T-helper 1 cell (primary cell): ENCODE measurements at regions not wholly inside any gene's neighbourhood (a gene's known extent, or its start where the extent isn't known, plus 50 kb on each side); places are given as distances from the start of the nearest gene placed in this dataset.
"Not testable (repeated sequence)": the region's sequence is repeated elsewhere in the genome, so short reads cannot be mapped to it uniquely, and the experiment has no call there.

ENCODE experiments used
- DNase-seq, 5 donors: peaks; one replicate each; pipeline ENCODE4 v3.0.0-alpha.2; 2012 to 2020

DNA sequence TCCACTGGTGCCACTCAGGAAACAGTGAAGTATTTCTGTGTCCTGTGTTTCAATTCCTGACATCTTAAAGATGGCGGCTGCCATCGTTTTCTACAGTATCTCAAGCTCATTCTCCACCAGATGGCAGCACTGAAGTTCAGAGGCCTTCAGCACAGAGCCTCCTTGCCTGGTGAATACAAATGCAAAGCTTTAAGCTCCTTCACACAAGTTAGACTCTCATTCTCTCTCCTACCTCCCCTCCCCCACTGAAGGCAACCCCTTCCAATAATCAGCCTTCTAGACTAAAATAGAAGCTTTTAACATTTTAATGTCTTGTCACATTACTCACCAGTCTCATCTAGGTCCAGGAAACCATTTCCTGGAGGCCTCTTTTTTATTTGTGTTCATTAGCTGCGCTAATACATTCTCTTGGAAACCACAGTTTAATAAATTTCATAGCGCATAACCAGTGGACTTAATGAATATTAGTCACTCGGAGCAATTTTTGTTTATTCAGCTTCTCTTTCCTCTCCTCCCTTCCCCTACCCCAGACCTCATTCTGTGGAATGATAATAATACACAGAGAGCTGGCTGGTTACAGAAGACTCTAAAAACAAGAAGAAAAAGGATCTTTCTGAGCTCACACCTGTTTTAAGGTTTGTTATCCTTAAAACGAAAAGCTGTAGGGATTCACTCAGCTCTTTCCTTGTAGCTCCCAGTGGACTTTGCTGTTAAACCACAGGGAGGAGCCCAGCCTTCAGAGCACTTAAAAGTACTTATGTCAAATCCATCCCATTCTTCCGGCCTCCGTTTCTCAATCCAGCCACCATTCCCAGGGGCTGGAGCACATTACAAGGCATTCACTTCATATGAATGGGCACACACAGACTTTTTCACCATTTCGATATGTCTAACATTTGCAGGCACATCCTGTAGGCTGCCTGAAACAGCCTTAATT lies 384.9 kb downstream of the HLX start:
- DNase-seq = peak in 3 of 5 donors; percentile 6 to 50 (median 16)

DNA sequence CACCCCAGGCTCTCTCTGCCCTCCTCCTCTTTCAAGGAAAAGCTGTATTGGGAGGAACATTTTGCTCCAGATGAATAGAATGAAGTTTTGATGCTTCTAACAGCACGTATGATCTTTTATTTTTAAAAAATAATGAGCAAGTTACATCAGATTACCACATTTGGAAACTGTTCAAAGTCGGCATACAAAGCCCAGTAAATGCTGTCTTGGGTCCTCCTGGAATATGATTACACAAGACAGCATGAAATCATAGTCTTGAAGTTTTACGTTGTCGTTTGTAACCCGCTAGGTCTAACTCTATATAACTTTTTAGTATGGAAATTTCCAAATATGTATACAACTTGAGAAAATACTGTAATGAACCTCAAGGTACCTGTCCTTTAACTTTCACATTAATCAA lies 385.6 kb downstream of the HLX start:
- DNase-seq = no peak

DNA sequence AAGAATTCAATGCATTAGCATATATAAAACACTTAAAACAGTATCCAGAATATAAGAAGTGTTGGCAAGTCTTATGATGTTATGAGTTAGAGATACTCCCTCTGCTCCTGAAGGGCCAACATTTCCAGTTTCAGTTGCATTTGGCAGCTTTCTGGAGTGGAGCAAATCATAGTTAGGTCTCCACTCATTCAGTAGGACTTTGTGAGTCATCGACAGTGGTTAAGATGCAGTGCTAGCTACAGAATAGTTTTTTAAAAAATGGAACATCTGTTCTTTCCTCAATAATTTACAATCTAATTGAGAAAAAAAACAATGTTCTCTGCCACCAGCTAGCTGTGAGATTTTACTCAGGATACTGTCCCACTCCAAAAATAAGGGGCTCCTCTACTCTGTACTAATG lies 389.1 kb downstream of the HLX start:
- DNase-seq = no peak

DNA sequence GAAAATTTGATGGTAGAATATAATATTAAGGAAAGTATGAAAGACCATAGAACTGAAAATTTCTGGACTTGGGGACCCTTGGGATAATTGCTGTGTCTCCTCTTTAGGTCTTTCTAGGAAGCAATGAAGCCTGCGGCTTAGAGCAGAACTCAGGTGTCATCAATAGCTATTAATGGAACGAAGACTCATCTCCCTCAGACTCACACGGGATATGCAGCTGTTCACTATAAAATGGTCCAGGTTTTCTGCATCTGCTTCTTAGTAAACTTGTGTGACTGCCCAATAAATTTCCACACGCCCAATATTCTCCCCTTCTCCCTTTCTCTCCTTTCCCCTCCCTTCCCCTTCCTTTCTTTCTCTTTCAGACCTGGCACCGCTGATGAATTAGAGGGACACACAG lies 392.5 kb downstream of the HLX start:
- no peak for DNase-seq

DNA sequence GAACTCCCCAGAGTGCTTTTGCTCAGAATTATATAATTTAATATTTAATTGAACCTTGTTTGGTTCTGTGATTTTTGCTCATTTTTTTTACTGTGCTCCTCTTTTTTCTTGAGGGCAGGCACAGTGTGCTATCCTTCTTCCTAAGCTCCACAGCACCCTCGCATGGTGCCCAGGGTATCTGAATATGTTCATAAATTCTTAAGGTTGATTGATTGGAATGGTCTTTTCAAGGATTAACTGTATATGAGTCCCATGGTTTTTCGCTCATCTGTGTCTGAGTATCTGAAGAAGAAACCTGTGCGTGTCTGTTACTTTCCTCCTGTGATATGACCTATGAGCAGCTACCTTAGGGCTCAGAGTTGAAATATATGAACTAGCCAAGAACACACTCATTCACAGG lies 393.7 kb downstream of the HLX start:
- no peak for DNase-seq

DNA sequence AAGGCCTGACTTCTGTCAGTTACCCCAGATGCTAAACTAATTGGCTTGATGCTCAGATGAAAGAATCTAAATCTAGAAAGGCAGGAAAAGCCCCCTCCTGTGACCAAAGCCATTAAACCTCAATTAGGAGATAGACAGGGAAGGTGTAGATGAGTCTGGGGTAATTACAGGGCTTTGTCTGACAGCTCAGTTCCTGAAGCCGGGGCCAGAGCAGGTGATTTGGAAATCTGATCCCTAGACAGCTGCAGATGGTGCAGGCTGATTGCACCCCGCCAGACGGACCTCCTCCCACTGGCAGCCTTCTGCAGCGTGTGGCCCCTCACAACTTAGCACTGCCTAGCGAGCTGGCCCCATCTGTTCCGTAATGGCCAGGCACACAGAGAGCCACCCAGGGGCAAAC lies 395.1 kb downstream of the HLX start:
- DNase-seq = no peak

DNA sequence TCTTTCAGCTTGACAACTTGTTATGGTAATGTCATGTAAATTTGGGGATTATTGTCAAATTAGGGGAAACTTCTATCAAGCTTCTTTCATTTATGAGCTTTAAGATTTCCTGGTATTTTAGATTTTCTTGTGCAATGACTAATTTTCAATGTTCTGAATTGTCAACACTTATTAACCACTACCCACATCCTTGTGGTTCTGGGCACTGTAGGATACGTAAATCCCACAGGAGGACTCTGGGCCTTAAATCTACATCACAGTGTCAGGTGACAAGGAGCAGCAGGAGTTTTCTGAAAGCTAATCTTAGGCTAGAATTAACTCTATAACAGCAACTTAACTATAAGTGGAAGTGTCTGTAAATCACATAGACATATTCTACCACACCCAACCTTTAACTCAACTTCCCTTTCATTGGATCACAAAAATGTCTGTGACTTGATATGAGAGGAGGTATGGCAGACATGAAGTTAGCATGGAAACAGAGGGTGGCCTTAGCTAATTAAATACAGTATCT lies 397.7 kb downstream of the HLX start:
- DNase-seq = no peak

DNA sequence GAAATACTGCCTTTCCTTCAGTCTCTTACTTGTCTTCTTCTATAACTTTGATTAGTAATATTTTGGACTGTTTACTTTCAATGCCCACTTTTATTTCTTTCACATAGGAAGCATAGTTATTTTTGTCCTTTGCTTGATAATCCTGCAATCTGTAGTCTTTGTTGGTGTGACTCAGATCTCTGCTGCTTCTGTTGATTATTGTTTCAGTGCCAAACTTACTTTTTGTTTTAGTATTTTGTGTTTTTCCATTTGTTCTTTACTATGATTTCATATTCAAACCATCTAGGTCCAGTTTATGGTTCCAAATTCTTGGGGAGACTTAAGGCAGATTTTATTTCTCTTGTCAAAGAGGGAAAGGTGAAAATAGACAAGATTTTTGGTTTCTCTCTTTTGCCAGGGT lies 399.9 kb downstream of the HLX start:
- no peak for DNase-seq

DNA sequence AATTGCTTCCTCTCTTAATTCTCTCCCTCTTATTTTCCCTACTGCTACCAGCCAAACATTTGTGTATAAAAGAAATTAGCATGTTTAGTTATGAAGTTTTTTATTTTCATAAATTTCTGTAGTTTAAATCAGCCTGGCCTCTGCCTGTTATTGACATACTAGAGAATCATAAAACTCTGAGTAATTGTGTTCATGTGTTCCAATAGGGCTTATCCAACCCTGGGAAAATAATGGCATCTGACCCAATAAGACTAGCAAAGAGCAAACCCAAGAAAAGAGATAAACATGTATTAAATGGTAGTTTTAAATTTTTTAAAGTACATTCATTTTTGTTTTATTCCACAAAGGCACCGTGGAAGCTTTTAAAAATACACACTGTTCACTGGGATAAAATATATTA lies 404.3 kb downstream of the HLX start:
- DNase-seq = no peak

DNA sequence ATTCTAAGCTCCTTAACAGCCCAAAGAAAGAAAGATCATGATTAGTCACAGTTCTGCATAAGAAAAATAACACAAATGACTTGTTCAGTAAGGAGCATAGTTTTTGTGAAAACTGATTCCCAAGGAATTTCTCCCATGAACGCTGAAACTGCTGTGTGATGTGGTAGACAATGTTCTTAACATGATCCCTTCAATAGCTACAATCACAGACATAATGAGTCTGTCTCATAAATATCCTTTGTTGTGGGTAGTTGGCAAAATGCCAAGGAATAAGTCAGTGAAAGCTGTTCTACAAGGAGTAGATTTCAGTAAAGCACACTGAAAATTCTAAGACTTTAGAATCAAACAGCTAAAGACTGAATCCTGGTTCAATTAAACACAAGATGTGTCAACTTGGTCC lies 404.8 kb downstream of the HLX start:
- DNase-seq = no peak

DNA sequence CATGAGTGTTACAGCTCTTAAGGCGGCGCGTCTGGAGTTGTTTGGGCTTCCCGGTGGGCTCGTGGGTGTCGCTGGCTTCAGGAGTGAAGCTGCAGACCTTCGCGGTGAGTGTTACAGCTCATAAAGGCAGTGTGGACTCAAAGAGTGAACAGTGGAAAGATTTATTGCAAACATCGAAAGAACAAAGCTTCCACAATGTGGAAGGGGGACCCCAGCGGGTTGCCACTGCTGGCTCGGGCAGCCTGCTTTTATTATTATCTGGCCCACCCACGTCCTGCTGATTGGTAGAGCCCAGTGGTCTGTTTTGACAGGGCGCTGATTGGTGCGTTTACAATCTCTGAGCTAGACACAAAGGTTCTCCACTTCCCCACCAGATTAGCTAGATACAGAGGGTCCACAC lies 405.7 kb downstream of the HLX start:
- DNase-seq = not testable (repeated sequence)

DNA sequence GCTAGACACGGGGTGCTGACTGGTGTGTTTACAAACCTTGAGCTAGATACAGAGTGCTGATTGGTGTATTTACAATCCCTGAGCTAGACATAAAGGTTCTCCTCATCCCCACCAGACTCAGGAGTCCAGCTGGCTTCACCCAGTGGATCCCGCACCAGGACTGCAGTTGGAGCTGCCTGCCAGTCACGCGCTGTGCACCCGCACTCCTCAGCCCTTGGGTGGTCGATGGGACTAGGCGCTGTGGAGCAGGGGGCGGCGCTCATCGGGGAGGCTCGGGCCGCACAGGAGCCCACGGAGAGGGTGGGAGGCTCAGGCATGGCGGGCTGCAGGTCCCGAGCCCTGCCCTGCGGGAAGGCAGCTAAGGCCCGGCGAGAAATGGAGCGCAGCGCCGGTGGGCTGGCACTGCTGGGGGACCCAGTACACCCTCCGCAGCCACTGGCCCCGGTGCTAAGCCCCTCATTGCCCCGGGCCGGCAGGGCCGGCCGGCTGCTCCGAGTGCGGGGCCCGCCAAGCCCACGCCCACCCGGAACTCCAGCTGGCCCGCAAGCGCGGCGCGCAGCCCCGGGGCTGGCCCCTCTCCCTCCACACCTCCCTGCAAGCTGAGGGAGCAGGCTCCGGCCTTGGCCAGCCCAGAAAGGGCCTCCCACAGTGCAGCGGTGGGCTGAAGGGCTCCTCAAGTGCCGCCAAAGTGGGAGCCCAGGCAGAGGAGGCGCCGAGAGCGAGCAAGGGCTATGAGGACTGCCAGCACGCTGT lies 406.4 kb downstream of the HLX start:
- not testable (repeated sequence) for DNase-seq

DNA sequence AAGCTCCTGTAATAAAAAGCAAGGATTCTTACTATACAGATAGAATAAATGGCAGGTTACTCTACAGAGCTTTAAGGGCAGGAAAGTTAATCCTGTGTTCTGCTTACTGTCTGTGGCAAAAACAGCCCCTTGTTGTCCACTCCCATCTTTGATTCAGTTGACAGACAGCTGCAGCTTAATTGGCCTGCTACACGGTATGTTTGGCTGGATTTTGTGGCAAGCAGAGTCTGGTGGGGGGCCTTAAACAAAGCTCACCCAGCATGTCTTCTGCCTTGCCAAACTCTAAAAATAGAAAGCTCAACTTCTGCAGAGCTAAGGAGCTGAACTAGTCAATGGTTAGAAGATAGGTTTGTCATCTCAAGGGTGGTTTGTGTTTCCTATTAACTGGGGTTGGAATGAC lies 407.2 kb downstream of the HLX start:
- no peak for DNase-seq

DNA sequence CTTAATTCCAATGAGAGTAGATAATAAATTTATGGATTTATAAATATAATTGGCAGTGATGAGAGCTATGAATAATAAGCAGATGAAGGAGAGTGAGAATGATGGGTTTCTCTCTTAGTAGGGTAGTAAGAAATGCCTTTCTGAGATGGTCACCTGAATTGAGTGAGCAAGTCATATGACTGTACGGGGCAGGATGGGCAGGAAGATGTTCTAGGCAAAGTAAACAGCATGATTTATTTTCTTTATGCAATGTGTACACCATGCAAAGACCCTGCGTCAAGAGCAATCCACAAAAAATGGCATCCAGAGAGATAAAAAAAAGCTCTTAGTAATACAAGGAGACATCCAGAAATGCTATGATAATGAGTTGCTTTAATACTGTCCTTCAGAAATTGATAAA lies 409.9 kb downstream of the HLX start:
- no peak for DNase-seq

DNA sequence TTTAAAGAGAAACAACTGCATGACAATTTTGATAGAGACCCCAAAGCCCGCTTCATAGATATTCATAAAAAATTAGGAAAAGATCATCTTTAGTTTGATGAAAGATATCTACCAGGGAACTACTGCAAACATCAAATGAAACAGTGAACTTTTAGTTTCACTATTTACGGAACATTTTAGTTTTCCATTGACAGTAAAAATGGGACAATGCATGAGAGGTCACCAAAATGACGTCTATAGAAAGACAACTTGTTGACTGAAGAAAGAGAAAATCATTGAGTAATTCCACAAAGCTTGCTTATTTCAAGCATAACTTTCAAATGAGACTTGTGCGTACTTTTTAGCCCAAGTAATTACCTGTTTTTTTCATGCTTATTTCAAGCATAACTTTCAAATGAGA lies 411.4 kb downstream of the HLX start:
- no peak for DNase-seq

DNA sequence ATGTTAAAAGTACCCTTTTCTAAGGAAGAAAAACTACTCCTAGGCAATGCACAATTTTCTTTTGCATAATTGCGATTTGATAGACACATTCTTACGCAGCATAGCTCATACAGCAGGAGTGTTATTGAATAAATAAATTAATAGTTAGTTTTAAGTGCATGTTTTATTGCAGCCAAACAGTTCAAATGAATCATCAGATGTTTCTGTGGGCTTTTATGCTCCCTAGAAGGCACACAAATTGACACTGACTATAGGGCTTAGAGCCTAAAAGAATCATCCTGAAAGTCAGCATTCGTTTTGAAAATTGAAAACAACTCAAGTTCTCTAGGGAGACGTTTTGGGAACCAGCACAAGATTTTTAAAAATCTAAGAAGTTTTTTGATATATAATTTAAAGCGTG lies 411.9 kb downstream of the HLX start:
- DNase-seq = no peak

DNA sequence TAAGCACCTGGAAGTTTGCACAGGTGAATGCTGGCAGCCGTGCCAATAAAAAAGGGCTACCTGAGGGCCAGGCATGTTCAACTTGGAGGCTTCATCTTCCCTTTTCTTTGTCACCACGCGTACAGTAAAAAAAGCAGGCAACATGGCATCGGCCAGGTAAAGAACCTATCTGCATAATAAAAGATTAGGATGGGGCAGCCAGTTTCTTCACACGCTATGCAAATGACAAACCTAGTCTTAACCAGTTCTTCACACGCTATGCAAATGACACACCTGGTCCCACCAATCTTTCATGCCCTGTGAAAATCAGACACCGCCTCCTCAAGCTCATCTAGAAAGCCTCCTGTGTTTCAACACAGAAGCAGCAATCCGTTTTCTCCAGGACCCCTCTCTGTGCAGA lies 413.4 kb downstream of the HLX start:
- no peak for DNase-seq

DNA sequence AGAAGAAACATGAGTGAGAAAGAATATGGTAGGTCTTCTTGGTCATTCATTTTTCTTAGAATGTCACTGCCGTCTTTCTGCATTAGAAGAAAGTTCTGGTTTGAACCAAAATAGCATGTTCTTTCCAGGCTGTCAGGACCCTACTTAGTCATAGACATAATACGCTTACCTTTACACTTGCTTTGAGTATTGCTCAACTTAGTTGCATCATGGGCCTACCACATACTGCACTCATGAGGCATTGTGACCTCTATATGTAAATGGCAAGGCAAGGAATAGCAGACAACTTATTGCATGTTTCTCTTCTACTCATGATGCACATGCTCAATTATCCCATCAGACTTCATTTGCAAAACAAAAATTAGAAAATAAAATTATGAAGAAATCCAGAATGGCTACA lies 415.0 kb downstream of the HLX start:
- DNase-seq = no peak

DNA sequence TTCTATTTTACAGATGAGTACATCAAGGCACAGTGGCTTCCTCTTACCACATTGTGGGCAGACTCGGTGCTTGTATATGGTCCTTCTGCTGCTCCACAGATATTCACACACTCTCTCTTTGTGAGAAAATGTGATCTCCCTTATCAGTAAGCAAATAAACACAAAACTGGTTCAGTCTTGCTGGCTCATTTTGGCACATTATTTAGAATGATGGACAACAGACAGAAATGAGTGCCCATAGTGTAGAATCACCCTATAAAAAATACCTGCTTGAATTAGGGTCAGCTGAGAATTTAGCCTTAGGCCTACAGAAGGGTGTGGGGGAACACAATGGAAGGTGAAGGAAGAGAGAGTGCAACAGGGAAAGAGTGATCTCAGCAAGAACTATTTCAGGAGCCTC lies 423.1 kb downstream of the HLX start:
- no peak for DNase-seq

DNA sequence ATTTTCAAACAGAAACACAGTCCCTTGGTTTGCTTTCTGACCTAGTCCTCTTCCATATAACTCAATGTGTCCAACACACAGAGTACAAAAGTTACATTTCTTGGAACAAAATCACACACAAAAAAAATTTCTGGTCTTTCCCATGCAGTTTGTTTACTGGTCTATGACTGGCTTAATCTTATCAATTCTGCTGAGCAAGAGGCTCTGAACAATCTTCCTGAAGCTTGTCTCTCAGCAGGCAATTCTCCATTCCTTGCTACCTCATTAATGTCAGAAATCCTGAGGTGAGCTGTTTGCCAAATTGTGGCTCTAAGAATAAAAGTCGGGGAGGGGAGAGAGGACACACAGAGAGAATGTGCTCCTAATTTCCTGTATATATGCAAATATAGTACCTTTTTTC lies 423.6 kb downstream of the HLX start:
- DNase-seq = no peak

DNA sequence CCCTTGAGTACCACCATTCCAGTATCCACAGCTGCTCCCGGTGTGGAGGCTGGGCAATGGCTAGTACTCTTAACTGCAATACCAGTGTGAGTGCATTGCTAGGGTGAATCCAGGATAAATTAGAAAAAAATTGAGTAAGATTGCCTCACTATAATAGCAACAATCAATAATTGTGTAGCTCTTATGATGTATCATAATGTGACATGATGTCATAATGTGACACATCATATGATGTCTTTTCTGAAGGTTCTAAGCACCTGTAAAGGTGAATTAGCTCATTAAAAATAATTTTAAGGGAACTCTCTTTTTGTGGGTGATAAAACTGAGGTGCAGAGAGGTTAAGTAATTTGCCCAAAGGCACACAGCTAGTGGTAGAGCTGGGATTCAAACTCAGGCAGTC lies 424.4 kb downstream of the HLX start:
- no peak for DNase-seq

DNA sequence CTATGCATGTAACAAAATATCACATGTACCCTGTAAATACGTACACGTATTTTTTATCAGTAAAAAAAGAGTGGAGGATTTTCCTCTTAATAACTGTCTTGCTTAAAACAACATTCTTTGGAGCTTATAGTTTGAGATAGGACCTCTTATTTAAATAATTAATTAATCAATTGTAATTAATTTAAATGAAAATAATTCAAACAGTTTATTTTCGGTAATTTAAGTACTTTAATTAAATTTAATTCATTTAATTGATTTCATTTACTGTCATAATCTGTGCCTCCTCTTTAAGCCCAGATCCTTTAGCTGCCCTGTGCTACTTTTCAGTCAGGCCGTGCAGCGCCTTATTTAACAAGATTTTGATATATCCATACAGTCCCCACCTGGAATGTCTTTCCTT lies 427.0 kb downstream of the HLX start:
- DNase-seq = no peak

DNA sequence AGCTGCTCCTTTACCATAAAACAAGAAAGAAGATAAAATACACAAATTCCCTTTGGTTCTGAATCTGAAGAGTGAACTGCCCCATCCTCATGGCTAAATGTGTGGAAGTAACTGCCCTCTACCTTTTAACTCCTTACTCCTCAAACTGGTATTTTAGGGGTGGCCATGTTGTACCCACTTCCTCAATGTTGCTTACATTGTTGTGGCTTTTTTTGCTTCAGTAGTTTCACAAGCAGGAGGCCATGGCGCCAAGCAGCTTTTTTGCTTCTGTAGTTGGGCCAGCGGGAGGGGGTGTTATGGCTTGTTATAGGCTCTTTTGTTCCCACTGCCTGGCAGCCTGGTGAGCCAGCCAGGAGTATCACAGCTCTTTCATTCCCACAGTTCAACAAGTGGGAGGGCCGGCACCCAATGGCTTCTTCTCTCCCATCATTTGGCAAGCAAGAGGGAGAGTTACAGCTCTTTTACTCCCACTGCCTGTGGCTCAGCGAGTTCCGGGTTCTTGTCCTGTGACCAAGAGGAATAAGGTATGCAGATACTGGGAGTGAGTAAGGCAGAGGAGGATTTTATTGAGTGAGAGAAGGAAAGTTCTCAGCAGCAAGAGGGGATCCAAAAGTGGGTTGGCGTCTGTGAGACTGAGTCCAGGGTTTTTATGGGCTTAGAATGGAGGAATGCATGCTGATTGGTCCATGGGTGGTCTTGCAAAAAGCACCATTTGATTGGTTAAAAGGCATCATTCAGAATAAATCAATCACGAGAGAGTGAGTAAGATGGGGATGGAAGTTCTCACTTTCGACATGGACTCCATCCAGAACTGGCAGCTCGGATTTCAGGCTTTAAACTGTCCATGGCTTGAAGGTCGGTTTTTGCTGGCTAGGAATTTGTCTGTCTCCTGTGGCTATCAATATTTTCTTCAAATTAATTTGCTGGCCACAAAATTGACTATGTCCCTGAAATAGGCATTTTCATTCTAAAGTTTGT lies 429.6 kb downstream of the HLX start:
- no peak for DNase-seq
